ENCODE measurements at regions not wholly inside any gene's neighbourhood (a gene's known extent, or its start where the extent isn't known, plus 50 kb on each side); places are given as distances from the start of the nearest gene placed in this dataset.

- no peak for DNase-seq
Observed at GRCh38 chr5:174159327-174160114, 114.0 kb downstream of the NSG2 start.

- DNase-seq = no peak
Observed at GRCh38 chr5:174165406-174165805, 119.9 kb downstream of the NSG2 start.

- no peak for DNase-seq
Observed at GRCh38 chr5:174166231-174167079, 120.9 kb downstream of the NSG2 start.

- no peak for DNase-seq
Observed at GRCh38 chr5:174167080-174167910, 121.8 kb downstream of the NSG2 start.

- DNase-seq = no peak
Observed at GRCh38 chr5:174172152-174172551, 126.6 kb downstream of the NSG2 start.

- DNase-seq = no peak
Observed at GRCh38 chr5:174172566-174172965, 127.1 kb downstream of the NSG2 start.

GRCh38 chr5:174173766-174174165, 128.3 kb downstream of the NSG2 start:
- no peak for DNase-seq

- no peak for DNase-seq
Observed at GRCh38 chr5:174175716-174176268, 130.3 kb downstream of the NSG2 start.

GRCh38 chr5:174176511-174176910, 131.0 kb downstream of the NSG2 start:
- DNase-seq = no peak

- DNase-seq = no peak
Observed at GRCh38 chr5:174177531-174177930, 132.0 kb downstream of the NSG2 start.

- DNase-seq = no peak
Observed at GRCh38 chr5:174177976-174178605, 132.6 kb downstream of the NSG2 start.

GRCh38 chr5:174180639-174181038, 135.1 kb downstream of the NSG2 start:
- no peak for DNase-seq

- no peak for DNase-seq
Observed at GRCh38 chr5:174182111-174182510, 136.6 kb downstream of the NSG2 start.

- DNase-seq = no peak
Observed at GRCh38 chr5:174183701-174184100, 138.2 kb downstream of the NSG2 start.

- no peak for DNase-seq
Observed at GRCh38 chr5:174185506-174185905, 140.0 kb downstream of the NSG2 start.

GRCh38 chr5:174186096-174186695, 140.7 kb downstream of the NSG2 start:
- DNase-seq = no peak

- DNase-seq = no peak
Observed at GRCh38 chr5:174187001-174187400, 141.5 kb downstream of the NSG2 start.

- no peak for DNase-seq
Observed at GRCh38 chr5:174187481-174187880, 142.0 kb downstream of the NSG2 start.

- DNase-seq = no peak
Observed at GRCh38 chr5:174188295-174188694, 142.8 kb downstream of the NSG2 start.

- no peak for DNase-seq
Observed at GRCh38 chr5:174189654-174190541, 144.4 kb downstream of the NSG2 start.

- no peak for DNase-seq
Observed at GRCh38 chr5:174191076-174191475, 145.6 kb downstream of the NSG2 start.

Data from DMS79 treated with DMSO at 0.1 percent for 48 hours (cell line).